NCI-H524 treated with DMSO at 0.1 percent for 48 hours (cell line): ENCODE measurements at regions not wholly inside any gene's neighbourhood (a gene's known extent, or its start where the extent isn't known, plus 50 kb on each side); places are given as distances from the start of the nearest gene placed in this dataset.

Experiments
- DNase-seq: peaks from one replicate; lab custom pipeline; 2025; lab: John Stamatoyannopoulos, UW

DNA sequence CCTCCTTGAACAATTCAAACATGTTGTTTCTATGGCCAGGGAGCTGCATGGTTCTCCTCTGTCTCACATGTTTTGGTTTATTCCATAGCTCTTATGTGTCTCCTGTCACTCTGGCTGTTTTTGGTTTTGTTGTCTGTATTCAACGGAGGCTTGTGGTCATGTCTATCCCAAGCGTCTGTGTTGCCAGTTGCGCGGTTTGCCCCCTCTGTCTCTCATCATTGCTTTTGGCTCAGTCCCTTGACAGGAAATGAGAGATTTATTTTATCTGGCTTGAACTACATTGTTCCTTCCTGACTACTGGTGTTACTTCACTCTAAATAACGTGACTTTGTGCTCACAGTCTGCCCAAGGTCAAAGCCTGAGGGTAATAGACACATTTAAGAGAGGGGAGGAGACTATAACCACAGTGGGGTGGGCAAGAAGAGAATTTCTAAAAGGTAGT is 96.4 kb upstream of the SOX5 start:
- DNase-seq = no peak

DNA sequence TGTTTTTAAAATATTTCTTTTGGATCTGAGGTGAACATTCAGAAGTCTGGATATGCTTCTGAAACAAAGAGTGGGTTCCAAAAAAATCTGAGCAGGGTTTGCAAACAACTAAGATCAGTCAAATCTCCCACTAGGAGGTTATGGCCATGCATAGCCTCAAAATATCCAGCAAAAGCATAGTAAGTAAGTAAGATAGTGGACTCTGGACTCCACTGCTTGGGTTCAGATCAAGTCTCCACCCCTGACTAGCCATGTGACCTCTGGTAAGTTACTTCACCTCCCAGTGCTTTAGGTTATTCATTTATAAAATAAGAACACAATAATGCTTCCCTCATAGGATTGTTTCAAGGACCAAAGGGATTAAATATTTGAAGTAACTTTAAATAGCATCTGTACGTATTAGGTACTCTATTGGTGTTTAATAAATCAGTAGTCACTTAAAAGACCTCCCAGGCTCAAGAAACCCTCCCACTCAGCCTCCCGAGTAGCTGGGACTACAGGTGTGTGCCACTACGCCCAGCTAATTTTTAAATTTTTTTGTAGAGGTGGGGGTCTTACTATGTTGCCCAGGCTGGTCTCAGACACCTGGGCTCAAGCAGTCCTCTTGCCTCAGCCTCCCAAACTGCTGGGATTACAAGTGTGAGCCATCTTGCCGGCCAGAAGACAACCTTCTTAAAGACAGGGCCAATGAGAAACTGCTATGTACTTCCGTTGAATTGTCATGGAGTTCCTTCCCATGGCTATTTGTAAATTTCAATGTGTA is 95.7 kb upstream of the SOX5 start:
- no peak for DNase-seq

DNA sequence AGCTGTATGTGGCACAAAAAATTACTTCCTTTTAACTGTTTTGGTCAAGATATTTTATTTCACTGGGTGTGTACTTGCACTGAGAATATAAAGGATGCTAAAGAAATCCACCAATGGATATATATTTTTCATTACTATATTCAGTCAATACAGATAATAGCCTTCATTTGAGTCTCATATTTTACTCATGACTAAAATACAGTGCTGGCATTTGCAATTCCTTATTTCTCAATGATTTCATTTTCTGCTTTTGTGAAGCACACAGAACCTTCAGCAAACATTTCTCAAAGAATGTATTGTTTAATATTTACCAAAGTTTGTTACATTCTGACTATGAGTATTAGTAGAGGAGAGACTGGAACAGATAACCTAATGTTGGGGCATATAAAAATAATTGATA is 93.2 kb upstream of the SOX5 start:
- DNase-seq = no peak

DNA sequence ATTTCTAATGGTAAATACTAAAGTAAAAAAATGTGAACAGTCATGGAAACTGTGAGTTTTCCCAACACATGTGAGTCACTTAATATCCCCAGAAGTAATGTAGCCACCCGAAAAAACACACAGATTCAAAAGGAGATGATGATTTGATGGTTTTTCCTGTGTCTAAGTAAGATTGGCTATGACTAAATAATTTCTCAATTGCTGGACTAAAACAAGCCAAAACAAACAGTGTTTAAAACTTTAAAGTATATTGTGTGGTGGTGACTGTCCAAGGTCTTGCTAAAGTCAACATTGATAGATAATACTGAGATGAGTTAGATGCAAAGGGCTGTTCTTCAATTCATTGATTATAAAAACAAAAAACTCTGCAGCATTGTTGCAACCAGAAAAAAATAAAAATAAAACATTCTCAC is 89.6 kb upstream of the SOX5 start:
- DNase-seq = no peak

DNA sequence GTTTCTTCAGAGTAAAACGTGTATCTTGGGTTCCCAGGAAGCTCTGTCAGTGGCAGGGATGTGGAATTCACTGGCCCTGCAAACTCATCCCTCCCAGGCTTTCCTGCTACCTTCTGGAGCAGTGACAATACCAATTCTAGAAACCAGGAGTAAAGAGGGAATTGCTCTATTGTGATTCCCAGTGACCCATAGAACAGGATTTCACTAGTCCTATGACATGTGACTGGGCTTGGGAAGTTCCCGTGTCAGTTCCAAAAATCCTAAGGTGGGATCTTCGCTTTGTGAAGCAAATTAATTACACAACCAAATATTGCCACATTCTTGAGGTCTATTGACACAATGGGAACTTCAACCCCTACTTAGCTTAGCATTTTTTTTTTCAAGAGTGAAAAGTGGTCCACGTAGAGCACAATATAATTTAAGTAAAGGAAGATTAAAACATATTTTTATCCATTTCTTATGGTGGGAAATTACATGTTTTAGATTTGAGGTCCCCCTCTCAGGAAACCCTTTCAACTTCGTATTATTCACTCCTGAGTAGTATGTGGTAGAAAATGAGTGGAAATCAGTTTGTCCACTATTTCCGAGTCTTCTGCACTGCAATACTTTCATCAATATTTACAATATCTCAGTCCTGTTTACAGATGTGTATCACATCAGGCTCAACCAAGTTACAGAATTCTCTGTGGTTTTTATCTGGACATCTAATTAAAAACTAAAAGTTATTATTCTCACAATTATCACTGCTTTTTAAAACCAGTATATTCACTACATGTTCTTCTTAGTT is 88.9 kb upstream of the SOX5 start:
- DNase-seq = no peak

DNA sequence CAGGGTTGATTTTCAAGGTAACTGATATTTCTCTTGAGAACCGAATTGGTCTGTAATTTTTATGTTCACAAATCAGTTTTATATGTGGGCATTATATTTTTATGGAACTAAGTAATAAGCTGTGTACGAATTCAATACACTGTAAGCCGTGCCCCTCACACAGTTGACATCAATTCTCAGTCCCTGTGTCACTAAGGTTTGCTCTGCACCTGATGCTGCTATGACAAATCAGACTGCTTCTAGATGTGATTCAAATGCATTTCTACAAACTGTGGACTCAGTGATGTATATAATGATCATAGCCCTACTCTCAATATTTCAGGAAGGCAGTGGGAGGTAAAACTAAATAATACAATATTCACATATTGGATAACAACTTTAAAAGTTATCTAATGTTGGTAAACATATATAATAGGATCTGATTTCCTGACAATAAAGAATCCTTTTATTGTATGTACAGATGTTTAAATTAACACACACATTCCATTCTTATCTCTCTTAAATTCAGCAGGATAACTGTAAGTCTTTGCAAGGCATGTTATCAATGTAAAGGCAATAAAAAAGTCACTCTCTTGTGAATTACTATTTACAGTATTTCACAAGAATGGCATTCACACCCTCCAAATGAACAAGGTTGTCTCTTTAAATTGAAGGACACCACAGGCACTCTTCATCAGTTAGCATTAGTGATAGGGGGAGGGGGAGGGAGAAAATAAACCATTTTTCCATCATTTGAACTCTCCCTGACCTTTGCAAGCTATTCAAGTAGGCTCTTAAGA is 87.2 kb upstream of the SOX5 start:
- DNase-seq = no peak

DNA sequence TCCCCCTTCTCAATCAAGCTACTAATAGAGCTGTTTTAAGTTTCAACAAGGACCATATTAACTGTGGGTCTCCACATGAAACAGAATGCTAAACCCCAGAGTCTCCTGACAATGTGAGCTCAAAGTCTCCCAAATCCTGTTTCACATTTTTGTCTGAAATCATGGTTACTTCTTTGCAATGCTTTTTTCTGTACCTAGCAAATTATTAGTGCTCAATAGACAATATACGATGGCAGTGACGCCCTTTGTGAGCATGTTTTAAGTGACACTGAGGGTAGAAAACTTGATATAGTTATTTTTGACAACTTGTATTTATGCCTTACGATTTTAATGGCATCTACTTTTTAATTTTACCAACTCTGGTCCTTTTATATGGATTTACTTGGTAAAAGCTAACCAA is 85.4 kb upstream of the SOX5 start:
- DNase-seq = no peak

DNA sequence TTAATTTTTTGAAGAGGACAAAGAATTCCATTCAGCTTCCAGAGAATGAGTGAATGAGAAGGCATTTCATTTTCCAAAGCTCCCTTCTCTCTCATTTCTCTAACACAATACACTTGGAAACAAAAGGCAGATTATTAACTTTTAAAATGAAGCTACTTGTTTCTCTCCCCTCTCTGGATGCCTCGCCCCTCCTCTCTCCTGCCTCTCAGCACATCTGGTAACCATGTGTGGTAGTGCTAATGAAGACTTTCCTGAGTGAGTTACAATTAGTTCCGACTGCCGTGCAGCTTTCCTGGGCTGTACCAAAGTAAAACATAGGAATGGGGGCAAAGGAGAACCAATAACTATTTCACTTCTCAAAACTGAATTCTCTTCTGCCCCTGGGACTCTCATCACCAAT is 84.7 kb upstream of the SOX5 start:
- no peak for DNase-seq

DNA sequence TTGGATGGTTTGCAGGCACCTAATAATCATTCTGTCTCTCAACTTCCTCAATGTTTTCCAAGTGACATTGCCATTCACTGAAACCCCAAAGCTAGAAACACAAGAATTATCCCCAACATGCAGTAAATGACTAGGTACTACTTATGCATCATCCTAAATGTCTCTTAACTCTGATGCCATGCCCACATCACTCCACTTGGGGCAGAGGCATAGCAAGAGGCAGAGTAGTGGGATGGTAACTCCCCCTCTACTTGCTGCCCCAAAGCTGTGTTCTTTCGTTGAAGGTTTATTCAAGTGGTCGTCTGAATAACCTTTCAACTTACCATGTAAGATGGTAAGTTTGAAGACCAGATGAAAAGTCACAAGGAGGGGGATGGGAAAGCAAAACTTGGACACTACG is 77.9 kb upstream of the SOX5 start:
- no peak for DNase-seq

DNA sequence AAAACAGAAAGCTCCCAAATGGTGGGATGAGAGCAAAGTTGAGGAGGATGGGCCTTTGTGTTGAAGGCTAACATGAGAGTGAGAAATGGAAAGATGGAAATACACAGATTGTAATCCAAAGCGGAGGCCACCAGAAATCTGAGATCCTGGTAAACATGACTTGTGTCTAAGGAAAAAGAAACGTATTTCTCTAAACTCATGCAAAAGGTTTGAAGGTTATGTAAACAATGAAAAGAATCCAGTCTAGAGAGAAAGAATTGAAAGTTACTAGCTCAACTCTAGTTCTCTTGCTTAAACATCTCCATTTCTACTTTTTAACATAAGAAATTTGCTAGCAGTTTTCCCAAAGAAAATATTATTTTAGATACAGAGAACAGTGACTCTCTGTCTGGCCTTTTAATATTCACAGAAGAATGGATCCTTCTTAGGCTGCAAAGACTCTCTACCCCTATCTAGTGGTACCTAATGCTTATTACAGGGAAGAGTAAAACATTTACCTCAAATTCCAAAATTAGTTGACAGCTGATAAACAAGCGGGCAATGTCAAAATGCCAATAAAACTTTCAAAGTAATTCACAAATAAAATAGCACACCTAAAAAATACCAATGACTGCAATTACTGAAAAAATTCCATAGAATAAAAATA is 75.8 kb upstream of the SOX5 start:
- DNase-seq = no peak

DNA sequence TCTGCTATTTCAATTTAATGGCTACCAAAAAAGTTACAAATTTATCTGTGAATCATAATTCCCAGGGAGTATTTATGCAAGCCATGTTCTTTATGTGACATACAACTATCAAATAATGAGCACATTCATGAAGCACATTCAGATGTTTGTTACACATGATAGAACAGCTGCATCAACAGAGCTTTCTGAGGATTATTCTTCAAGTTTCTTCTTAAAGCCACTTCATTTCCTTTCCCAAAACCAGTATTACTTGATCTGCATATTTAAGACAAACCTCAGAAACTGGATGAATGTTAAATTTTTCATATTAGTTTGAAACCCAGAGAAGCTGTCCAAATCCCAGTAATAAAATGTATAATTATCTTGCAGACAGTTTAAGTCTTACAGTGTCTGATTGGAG is 73.6 kb upstream of the SOX5 start:
- DNase-seq = no peak

DNA sequence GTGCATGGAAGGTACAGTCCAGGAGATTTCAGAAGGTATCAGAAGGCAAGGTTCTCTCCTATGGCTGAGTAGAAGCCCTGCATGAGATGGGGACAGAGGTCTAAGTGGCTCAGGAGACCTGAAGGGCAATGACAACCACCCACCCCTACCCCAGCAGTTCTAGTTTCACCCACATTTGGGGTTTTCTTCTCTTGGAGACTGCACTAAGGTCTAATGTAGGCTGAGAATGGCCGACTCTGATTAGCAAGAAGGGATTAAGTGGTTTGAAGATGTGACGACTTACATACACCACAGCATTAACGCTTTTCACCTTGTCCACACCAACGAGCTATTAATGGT is 71.7 kb upstream of the SOX5 start:
- DNase-seq = no peak

DNA sequence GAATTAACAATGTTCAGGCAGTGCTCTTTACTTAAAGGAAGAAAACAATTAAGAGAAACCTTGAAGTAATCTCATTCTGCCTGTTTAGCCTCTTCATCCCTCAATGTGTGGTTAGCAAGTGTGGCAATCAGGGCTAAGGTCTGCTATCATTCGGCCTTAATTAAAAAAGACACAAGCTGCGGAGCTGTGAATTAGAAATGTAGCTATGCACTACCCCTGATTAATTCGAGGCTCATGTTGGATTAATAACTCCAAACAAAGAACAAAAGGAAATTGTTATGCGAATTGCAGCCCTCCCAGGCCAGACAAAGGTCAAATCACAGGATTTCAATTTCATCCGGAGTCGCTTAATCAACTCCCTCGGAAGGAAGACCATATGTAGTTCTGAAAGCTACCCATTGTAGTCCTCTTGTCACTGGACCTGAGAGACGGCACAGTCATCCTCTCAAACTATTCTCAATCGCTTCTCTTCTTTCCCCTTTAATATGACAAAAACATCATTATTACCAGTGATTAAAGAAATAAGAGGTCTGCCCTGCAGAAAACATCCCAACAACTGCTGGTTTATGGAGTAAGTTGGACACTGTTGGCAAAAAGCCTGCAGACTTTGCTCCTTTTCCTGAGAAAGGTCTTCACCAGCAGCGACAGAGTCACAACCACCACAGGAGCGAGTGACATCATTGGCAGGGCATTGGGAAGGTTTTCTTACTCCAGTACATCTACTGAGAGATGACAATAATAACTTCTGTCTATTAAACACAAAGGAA is 71.1 kb upstream of the SOX5 start:
- no peak for DNase-seq

DNA sequence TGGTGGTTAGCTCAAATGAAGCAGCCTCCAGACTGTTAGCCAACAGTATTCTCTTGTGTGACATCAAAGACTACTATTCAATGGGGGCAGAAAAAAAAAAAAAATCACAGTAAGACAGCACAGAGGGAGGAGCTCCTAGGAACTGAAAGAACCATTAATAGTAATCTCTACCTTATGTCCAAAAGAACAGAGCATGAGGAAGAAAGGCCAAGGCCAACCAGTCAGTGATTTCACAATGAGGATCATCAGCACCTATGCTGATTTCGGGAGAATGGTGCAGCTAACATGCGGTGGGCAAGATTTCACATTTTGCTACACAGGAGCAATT is 66.3 kb upstream of the SOX5 start:
- no peak for DNase-seq

DNA sequence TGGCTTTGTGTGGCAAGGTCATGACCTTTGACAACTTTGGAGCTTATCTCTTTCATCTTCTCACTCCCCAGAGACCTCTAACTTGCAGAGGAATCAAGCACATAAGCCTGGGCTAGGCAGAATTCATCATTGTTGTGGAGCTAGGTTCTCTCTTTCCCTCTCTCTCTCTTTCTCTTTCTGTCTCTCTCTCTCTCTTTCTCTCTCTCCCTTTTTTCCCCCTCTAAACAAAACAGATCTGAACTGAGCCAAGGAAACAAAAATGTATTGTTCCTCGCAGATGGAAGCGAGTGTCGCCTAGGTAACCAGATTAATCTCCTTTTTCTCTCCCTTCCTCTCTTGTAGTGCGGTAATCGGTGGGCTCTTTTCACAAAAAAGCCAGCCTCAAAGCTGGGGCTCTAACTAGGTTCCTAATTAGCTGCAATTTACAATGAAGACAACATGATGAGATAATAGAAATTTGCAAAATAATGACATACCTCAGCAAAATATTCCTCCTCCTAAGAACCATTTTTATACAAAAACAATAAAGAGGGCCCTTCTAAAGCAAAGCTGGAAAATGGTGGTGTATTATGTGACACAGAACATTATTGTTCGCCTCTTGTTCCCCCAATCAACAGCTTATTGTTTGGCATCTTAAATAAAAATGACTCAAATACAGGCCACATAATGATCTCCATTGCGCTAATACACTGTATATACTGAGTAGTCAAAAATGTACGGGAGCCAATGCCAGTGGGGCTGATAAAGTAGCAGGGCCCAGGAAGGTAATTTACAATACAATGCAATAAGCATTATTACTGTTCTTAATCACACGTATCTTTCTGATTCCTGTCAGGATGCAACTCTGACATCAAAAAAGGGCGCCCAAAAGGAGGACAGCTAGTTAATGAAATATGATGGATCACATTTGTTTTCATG is 65.7 kb upstream of the SOX5 start:
- no peak for DNase-seq

DNA sequence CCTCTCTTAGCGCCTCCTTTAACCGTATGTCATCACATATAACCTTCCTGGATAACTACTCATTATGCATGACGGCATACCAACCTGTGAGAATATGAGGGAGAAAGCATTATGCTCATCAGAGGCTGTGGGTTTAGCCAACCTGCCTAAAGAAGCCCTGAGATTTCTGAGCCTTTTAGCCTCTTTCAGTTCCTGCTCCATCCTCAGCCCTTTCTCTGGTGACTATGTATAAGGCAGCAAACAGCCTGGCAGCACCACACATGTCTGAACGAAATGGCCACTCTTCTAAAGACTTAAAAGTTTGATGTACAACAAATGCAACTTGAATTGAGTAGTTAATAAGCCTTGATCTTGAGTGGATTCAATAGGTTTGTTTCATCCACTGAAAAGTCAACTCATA is 64.8 kb upstream of the SOX5 start:
- DNase-seq = no peak

DNA sequence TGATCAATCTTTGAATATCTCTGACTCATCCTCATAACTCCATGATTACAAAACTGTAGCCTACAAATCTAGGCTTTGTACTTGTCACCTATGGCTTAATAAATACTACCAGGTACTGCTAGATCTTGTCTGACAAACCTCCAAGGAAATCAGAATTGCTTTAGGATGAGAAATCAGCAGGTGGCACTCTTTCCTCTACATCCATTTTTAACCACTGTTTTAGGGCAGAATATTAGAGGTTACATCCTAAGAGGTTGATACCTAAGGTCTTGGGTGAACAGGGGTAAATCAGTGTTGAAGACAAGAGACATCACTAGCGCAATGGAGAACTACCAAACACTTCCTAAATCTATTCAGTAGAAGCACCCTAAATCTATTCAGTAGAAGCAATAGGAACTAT is 63.1 kb upstream of the SOX5 start:
- no peak for DNase-seq

DNA sequence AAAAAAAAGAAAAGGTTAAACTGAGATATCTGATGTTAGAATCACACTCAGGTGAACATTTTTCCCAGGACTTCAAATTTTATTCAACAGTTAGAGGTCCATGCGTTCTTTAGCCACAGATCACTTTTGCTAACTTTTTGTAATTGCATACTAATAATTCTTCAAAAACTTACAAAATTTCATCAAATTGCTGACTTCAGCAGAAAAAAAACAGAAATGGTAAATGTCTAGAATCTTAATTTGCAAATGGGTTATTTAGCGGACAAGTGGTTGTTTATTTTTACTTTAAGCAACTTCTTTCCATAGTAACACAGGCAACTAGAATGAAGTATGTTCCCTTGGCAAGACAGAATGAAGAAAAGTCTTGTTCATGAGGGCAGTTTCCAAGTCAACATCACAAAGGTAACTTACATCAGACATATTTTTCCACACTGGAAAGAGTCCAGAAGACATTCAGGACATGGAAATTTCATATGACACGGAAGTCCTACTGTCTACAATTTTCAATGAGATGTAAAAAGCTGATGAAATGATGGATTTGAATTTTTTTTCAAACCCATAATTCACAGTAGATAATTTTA is 62.5 kb upstream of the SOX5 start:
- DNase-seq = no peak

DNA sequence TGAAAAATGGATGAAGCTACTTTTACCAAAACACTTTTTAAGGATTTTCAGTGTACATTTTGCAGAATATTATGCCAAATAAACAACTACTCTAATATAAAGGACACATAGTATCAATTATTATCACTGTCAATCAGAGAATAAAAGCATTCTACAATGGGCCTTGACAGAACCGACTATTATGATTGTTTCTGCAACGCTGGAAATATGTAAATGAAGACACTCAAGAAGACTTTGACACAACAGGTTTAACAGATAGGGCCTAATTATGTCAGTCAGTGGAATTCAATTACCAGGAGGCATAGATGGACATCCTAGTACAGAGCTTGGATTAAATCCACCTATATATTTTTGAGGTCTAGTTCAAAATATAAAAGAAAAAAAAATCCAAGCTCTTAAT is 58.7 kb upstream of the SOX5 start:
- DNase-seq = no peak
